Vagina (tissue), 2 donors: ENCODE measurements at regions not wholly inside any gene's neighbourhood (a gene's known extent, or its start where the extent isn't known, plus 50 kb on each side); places are given as distances from the start of the nearest gene placed in this dataset.

Experiments
- POLR2A ChIP-seq, 2 donors: fragments of 450-650 bp; IDR thresholded peaks; one replicate each; pipeline ENCODE4 v1.6.1; 2017; ENCODE audit warnings: antibody characterized with exemption in 2 of 2, mild to moderate bottlenecking in 2 of 2, moderate library complexity in 2 of 2
- TF ChIP-seq, protein P1 (sequence below), 3 experiments: fragments of 450-650 bp in 2 of 3; fragments of 200-600 bp in 1 of 3; sonication (generic) in 1 of 3; IDR thresholded peaks; one replicate each; pipeline ENCODE4 v1.5.1; 2017 to 2019; ENCODE audit warnings: antibody characterized with exemption in 3 of 3, mild to moderate bottlenecking in 2 of 3, moderate library complexity in 2 of 3

DNA sequence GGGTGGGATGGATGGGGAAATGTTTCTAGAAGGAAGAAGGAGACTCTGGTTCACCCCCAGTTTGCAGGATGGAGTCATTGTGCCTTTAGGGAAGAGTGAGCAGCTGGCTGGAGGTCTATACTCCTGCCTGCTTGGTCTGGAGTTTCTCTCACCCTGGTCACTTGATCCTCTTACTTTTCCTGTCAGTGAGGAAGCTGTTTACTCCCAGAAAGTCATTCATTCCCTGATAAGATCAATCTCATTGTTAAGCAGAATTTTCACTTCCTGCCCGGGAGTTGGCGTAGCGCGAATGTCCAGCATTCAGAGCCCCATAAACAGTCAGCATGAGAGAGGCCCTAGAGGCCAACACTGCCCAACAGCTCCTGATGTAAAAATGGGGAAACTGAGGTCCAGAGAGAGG is 70.4 kb upstream of the SIRPA start:
- no peak for TF ChIP-seq POLR2A (IDR thresholded peaks at IDR 0.05)
- TF ChIP-seq, protein P1, sequence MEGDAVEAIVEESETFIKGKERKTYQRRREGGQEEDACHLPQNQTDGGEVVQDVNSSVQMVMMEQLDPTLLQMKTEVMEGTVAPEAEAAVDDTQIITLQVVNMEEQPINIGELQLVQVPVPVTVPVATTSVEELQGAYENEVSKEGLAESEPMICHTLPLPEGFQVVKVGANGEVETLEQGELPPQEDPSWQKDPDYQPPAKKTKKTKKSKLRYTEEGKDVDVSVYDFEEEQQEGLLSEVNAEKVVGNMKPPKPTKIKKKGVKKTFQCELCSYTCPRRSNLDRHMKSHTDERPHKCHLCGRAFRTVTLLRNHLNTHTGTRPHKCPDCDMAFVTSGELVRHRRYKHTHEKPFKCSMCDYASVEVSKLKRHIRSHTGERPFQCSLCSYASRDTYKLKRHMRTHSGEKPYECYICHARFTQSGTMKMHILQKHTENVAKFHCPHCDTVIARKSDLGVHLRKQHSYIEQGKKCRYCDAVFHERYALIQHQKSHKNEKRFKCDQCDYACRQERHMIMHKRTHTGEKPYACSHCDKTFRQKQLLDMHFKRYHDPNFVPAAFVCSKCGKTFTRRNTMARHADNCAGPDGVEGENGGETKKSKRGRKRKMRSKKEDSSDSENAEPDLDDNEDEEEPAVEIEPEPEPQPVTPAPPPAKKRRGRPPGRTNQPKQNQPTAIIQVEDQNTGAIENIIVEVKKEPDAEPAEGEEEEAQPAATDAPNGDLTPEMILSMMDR (IDR thresholded peaks at IDR 0.05), result no peak
